ENCODE measurements at regions not wholly inside any gene's neighbourhood (a gene's known extent, or its start where the extent isn't known, plus 50 kb on each side); places are given as distances from the start of the nearest gene placed in this dataset.

DNA sequence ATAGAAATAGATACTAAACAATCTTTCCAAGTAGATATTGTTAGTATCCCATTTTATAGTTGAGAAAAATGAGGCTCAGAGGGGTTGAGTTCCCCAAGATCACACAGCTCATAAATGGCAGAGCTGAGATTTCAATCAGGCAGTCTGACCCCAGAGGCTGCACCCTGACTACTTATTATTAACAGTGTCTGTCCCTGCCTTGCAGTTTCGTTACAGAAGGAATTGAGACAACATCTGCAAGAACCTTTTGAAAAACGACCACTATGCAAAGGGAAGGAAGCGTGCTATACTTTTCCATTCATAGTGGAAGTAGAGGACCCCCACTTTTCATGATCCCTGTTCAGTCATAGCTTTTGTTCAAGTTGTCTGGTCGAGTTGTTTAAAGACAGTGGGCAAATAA lies 53.2 kb upstream of the SEC11C start:
- no peak overlapping the region for H3K4me3 ChIP-seq
- H3K9me3 ChIP-seq, result no peaks in the 10 kb centered on the region
- no peak for DNase-seq
- 37 to 59% methylated on average over 4 of the region's 4 CpGs for WGBS, 2 donors
- no peaks in the 10 kb centered on the region for H3K27me3 ChIP-seq
- no peak overlapping the region for H3K27ac ChIP-seq
- no peaks in the 10 kb centered on the region for H3K36me3 ChIP-seq (replicated peaks in 1 of 2; ENCODE audit: insufficient read depth in 1 of 2, low read depth in 2 of 2)
- TF ChIP-seq, protein P1, sequence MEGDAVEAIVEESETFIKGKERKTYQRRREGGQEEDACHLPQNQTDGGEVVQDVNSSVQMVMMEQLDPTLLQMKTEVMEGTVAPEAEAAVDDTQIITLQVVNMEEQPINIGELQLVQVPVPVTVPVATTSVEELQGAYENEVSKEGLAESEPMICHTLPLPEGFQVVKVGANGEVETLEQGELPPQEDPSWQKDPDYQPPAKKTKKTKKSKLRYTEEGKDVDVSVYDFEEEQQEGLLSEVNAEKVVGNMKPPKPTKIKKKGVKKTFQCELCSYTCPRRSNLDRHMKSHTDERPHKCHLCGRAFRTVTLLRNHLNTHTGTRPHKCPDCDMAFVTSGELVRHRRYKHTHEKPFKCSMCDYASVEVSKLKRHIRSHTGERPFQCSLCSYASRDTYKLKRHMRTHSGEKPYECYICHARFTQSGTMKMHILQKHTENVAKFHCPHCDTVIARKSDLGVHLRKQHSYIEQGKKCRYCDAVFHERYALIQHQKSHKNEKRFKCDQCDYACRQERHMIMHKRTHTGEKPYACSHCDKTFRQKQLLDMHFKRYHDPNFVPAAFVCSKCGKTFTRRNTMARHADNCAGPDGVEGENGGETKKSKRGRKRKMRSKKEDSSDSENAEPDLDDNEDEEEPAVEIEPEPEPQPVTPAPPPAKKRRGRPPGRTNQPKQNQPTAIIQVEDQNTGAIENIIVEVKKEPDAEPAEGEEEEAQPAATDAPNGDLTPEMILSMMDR (IDR thresholded peaks at IDR 0.05), result no peak
- TF ChIP-seq POLR2A (IDR thresholded peaks at IDR 0.05), result no peak
- ATAC-seq, result no peak
- H3K4me1 ChIP-seq, result no peaks in the 10 kb centered on the region
- intact Hi-C loops (cut with DNase I), result no loop called here

DNA sequence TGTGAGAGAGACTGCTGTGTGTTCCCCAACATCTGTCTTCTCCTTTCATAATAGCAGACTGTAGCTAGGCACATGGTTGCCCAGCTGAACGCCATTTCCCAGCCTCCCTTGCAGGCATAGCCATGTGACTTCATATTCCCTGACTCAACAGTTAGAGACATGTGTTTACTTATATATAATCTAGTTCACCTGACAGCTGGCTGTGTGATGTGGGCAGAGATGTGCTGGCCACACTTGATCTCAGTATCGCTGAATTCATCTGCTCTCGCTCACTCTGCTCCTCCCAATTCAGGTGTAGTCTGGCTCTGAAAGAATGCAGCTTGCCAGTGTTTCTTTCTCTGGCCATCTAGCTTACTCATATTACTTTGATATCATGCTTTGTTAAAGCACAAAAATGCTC lies 52.3 kb upstream of the SEC11C start:
- H3K9me3 ChIP-seq, result no peaks in the 10 kb centered on the region
- 79 to 89% methylated on average over 3 of the region's 3 CpGs for WGBS, 2 donors
- no peaks in the 10 kb centered on the region for H3K36me3 ChIP-seq (replicated peaks in 1 of 2; ENCODE audit: insufficient read depth in 1 of 2, low read depth in 2 of 2)
- no peak overlapping the region for H3K27ac ChIP-seq
- H3K4me3 ChIP-seq, result no peak overlapping the region
- intact Hi-C loops (cut with DNase I), result no loop called here
- no peaks in the 10 kb centered on the region for H3K27me3 ChIP-seq
- DNase-seq (no peak), ATAC-seq (no peak)
- no peaks in the 10 kb centered on the region for H3K4me1 ChIP-seq
- TF ChIP-seq, protein P1 (IDR thresholded peaks at IDR 0.05), result no peak
- TF ChIP-seq POLR2A (IDR thresholded peaks at IDR 0.05), result no peak

Measured in body of pancreas (tissue), 4 donors.